Activated T-helper 1 cell treated with anti-CD3 and anti-CD28 coated beads, Interleukin-12 subunit alpha, Interleukin-12 subunit beta, Interleukin-2, Interleukin-4 antibody, amounts not matched to agents 30 ng/mL and 10 ng/mL and 1 ng/mL, durations not matched to agents 14 hours and 24 hours and 36 hours (primary cell): ENCODE measurements at regions not wholly inside any gene's neighbourhood (a gene's known extent, or its start where the extent isn't known, plus 50 kb on each side); places are given as distances from the start of the nearest gene placed in this dataset.
"Not testable (repeated sequence)": the region's sequence is repeated elsewhere in the genome, so short reads cannot be mapped to it uniquely, and the experiment has no call there.

Experiments
- DNase-seq: peaks from one replicate; pipeline ENCODE4 v3.0.0; 2021; ENCODE audit warnings: low spot score
- H3K27ac Mint-ChIP-seq: one replicate; pipeline ENCODE4 v1.8.0; 2021; ENCODE audit warnings: mild to moderate bottlenecking, mixed read lengths
- H3K27me3 Mint-ChIP-seq: one replicate; pipeline ENCODE4 v1.8.0; 2022; ENCODE audit warnings: mild to moderate bottlenecking, moderate library complexity, mixed read lengths; ENCODE audit not compliant: insufficient read depth
- H3K36me3 Mint-ChIP-seq: one replicate; pipeline ENCODE4 v1.8.0; 2021; ENCODE audit warnings: low read depth, mixed read lengths
- H3K4me1 Mint-ChIP-seq: one replicate; pipeline ENCODE4 v1.8.0; 2021; ENCODE audit warnings: low read depth, mixed read lengths
- H3K4me3 Mint-ChIP-seq: one replicate; pipeline ENCODE4 v1.8.0; 2021; ENCODE audit warnings: mild to moderate bottlenecking, moderate library complexity, mixed read lengths
- H3K9me3 Mint-ChIP-seq: one replicate; pipeline ENCODE4 v1.8.0; 2021; ENCODE audit warnings: mixed read lengths
- intact Hi-C: fragments of 100-400 bp; cut with micrococcal nuclease; formaldehyde crosslinking; loops from one replicate; pipeline ENCODE4 v1.15.1; 2024

GRCh38 chr3:166265153-166265552 is 427.9 kb upstream of the BCHE start:
- Mint-ChIP-seq H3K27me3 (no peaks in the 10 kb centered on the region), H3K27ac (no peak overlapping the region), H3K4me3 (no peak overlapping the region), H3K36me3 (no peaks in the 10 kb centered on the region), H3K4me1 (no peaks in the 10 kb centered on the region), H3K9me3 (no peaks in the 10 kb centered on the region)
- intact Hi-C loops = no loop called here
- no peak for DNase-seq

- Mint-ChIP-seq H3K27me3 (no peaks in the 10 kb centered on the region), H3K9me3 (no peaks in the 10 kb centered on the region), H3K36me3 (no peaks in the 10 kb centered on the region), H3K4me1 (no peaks in the 10 kb centered on the region), H3K4me3 (no peak overlapping the region), H3K27ac (no peak overlapping the region)
- DNase-seq = no peak
- intact Hi-C loops = no loop called here
Observed at GRCh38 chr3:166263460-166263859, 426.2 kb upstream of the BCHE start.

- H3K36me3 Mint-ChIP-seq, intact Hi-C loops, H3K4me3 Mint-ChIP-seq, H3K27me3 Mint-ChIP-seq, H3K27ac Mint-ChIP-seq, DNase-seq, H3K4me1 Mint-ChIP-seq, H3K9me3 Mint-ChIP-seq: not testable (repeated sequence)
Observed at GRCh38 chr3:166258293-166258850, 421.1 kb upstream of the BCHE start.

GRCh38 chr3:166257715-166258114 is 420.5 kb upstream of the BCHE start:
- Mint-ChIP-seq H3K9me3 (peaks cover 6% of the 10 kb centered on the region), H3K4me1 (no peaks in the 10 kb centered on the region)

GRCh38 chr3:166248784-166249183 is 411.6 kb upstream of the BCHE start:
- Mint-ChIP-seq H3K27ac (no peak overlapping the region), H3K27me3 (no peaks in the 10 kb centered on the region), H3K36me3 (no peaks in the 10 kb centered on the region), H3K9me3 (no peaks in the 10 kb centered on the region), H3K4me1 (no peaks in the 10 kb centered on the region), H3K4me3 (no peak overlapping the region)
- no peak for DNase-seq
- intact Hi-C loops = no loop called here

More at GRCh38 chr3:166257715-166258114, 420.5 kb upstream of the BCHE start:
- Mint-ChIP-seq H3K27me3 (no peaks in the 10 kb centered on the region), H3K36me3 (no peaks in the 10 kb centered on the region), H3K27ac (no peak overlapping the region), H3K4me3 (no peak overlapping the region)
- DNase-seq = no peak
- intact Hi-C loops = no loop called here

- Mint-ChIP-seq H3K36me3 (no peaks in the 10 kb centered on the region), H3K27ac (no peak overlapping the region), H3K9me3 (no peaks in the 10 kb centered on the region), H3K27me3 (no peaks in the 10 kb centered on the region), H3K4me1 (no peaks in the 10 kb centered on the region), H3K4me3 (no peak overlapping the region)
- no peak for DNase-seq
- intact Hi-C loops = no loop called here
Observed at GRCh38 chr3:166243511-166243910, 406.3 kb upstream of the BCHE start.

- H3K36me3 Mint-ChIP-seq = no peaks in the 10 kb centered on the region
- no peaks in the 10 kb centered on the region for H3K27me3 Mint-ChIP-seq
- intact Hi-C loops = no loop called here
- no peak overlapping the region for H3K4me3 Mint-ChIP-seq
- peaks cover 4% of the 10 kb centered on the region for H3K9me3 Mint-ChIP-seq
- no peaks in the 10 kb centered on the region for H3K4me1 Mint-ChIP-seq
- DNase-seq = no peak
- no peak overlapping the region for H3K27ac Mint-ChIP-seq
Observed at GRCh38 chr3:166223120-166223519, 385.9 kb upstream of the BCHE start.

GRCh38 chr3:166211451-166211850 is 374.2 kb upstream of the BCHE start:
- Mint-ChIP-seq H3K27ac (no peak overlapping the region), H3K9me3 (no peaks in the 10 kb centered on the region), H3K36me3 (no peaks in the 10 kb centered on the region), H3K4me1 (no peaks in the 10 kb centered on the region), H3K27me3 (no peaks in the 10 kb centered on the region), H3K4me3 (no peak overlapping the region)
- no peak for DNase-seq
- intact Hi-C loops = no loop called here

- H3K36me3 Mint-ChIP-seq = no peaks in the 10 kb centered on the region
- H3K9me3 Mint-ChIP-seq = no peaks in the 10 kb centered on the region
Observed at GRCh38 chr3:166209701-166210100, 372.5 kb upstream of the BCHE start.

GRCh38 chr3:166205158-166205557 is 367.9 kb upstream of the BCHE start:
- Mint-ChIP-seq H3K4me3 (no peak overlapping the region), H3K27ac (no peak overlapping the region), H3K36me3 (no peaks in the 10 kb centered on the region), H3K9me3 (no peaks in the 10 kb centered on the region), H3K4me1 (no peaks in the 10 kb centered on the region), H3K27me3 (no peaks in the 10 kb centered on the region)
- no peak for DNase-seq
- intact Hi-C loops = no loop called here

More at GRCh38 chr3:166209701-166210100, 372.5 kb upstream of the BCHE start:
- no peak overlapping the region for H3K27ac Mint-ChIP-seq
- no peaks in the 10 kb centered on the region for H3K27me3 Mint-ChIP-seq
- H3K4me3 Mint-ChIP-seq = no peak overlapping the region
- no peaks in the 10 kb centered on the region for H3K4me1 Mint-ChIP-seq
- intact Hi-C loops = no loop called here
- DNase-seq = no peak

- DNase-seq = no peak
- no peaks in the 10 kb centered on the region for H3K4me1 Mint-ChIP-seq
- no peaks in the 10 kb centered on the region for H3K27me3 Mint-ChIP-seq
- H3K4me3 Mint-ChIP-seq = no peak overlapping the region
- no peak overlapping the region for H3K27ac Mint-ChIP-seq
- intact Hi-C loops = no loop called here
- peaks cover 3% of the 10 kb centered on the region for H3K9me3 Mint-ChIP-seq
- no peaks in the 10 kb centered on the region for H3K36me3 Mint-ChIP-seq
Observed at GRCh38 chr3:166201476-166201875, 364.3 kb upstream of the BCHE start.

GRCh38 chr3:166199491-166199890 is 362.3 kb upstream of the BCHE start:
- Mint-ChIP-seq H3K36me3 (no peaks in the 10 kb centered on the region), H3K27me3 (no peaks in the 10 kb centered on the region), H3K4me1 (no peaks in the 10 kb centered on the region), H3K9me3 (peaks cover 3% of the 10 kb centered on the region), H3K27ac (no peak overlapping the region), H3K4me3 (no peak overlapping the region)
- DNase-seq = no peak
- intact Hi-C loops = no loop called here

- intact Hi-C loops = no loop called here
- peaks cover 3% of the 10 kb centered on the region for H3K9me3 Mint-ChIP-seq
- DNase-seq = no peak
- no peaks in the 10 kb centered on the region for H3K4me1 Mint-ChIP-seq
- no peak overlapping the region for H3K27ac Mint-ChIP-seq
- H3K4me3 Mint-ChIP-seq = no peak overlapping the region
- no peaks in the 10 kb centered on the region for H3K27me3 Mint-ChIP-seq
- H3K36me3 Mint-ChIP-seq = no peaks in the 10 kb centered on the region
Observed at GRCh38 chr3:166195808-166196207, 358.6 kb upstream of the BCHE start.

- Mint-ChIP-seq H3K4me3 (no peak overlapping the region), H3K36me3 (no peaks in the 10 kb centered on the region), H3K9me3 (no peaks in the 10 kb centered on the region), H3K4me1 (no peaks in the 10 kb centered on the region), H3K27ac (no peak overlapping the region), H3K27me3 (no peaks in the 10 kb centered on the region)
- DNase-seq = no peak
- intact Hi-C loops = no loop called here
Observed at GRCh38 chr3:166191411-166191810, 354.2 kb upstream of the BCHE start.
